HL-60 (cell line): ENCODE measurements at regions not wholly inside any gene's neighbourhood (a gene's known extent, or its start where the extent isn't known, plus 50 kb on each side); places are given as distances from the start of the nearest gene placed in this dataset.

Experiments used
- CTCF ChIP-seq: IDR thresholded peaks from one replicate; pipeline ENCODE4 v1.5.1; 2011; ENCODE audit warnings: low read length, control low read depth, inconsistent platforms; ENCODE audit not compliant: insufficient read depth
- POLR2AphosphoS5 ChIP-seq: IDR thresholded peaks from 2 replicates; pipeline ENCODE4 v1.6.1; 2012; ENCODE audit warnings: low read depth

- TF ChIP-seq POLR2AphosphoS5 (no peak), CTCF (no peak)
Measured at GRCh38 chr4:33065749-33066148, 2345.6 kb downstream of the PCDH7 start.
